Astrocyte of the spinal cord (primary cell): ENCODE measurements at regions not wholly inside any gene's neighbourhood (a gene's known extent, or its start where the extent isn't known, plus 50 kb on each side); places are given as distances from the start of the nearest gene placed in this dataset.

Experiments used
- DNase-seq: peaks from one replicate; pipeline ENCODE4 v3.0.0; 2011; ENCODE audit warnings: low read depth, low spot score
- H3K4me3 ChIP-seq: 2 replicates; pipeline ENCODE4 v1.5.1; 2011; ENCODE audit warnings: low read depth, mild to moderate bottlenecking, low read length, moderate library complexity
- in situ Hi-C: cut with HindIII; loops from 2 replicates; pipeline ENCODE4 v1.10.0; 2017; ENCODE audit warnings: low sequenced_read_pairs
- TF ChIP-seq, protein P1 (sequence below): IDR thresholded peaks from 2 replicates; pipeline ENCODE4 v1.5.1; 2012; ENCODE audit warnings: low read depth, mild to moderate bottlenecking, low read length, inconsistent platforms

GRCh38 chr17:71933306-71933705, 187.5 kb upstream of the SOX9 start:
- DNase-seq = no peak
- in situ Hi-C loops = no loop called here
- TF ChIP-seq, protein P1, sequence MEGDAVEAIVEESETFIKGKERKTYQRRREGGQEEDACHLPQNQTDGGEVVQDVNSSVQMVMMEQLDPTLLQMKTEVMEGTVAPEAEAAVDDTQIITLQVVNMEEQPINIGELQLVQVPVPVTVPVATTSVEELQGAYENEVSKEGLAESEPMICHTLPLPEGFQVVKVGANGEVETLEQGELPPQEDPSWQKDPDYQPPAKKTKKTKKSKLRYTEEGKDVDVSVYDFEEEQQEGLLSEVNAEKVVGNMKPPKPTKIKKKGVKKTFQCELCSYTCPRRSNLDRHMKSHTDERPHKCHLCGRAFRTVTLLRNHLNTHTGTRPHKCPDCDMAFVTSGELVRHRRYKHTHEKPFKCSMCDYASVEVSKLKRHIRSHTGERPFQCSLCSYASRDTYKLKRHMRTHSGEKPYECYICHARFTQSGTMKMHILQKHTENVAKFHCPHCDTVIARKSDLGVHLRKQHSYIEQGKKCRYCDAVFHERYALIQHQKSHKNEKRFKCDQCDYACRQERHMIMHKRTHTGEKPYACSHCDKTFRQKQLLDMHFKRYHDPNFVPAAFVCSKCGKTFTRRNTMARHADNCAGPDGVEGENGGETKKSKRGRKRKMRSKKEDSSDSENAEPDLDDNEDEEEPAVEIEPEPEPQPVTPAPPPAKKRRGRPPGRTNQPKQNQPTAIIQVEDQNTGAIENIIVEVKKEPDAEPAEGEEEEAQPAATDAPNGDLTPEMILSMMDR = no peak

DNA sequence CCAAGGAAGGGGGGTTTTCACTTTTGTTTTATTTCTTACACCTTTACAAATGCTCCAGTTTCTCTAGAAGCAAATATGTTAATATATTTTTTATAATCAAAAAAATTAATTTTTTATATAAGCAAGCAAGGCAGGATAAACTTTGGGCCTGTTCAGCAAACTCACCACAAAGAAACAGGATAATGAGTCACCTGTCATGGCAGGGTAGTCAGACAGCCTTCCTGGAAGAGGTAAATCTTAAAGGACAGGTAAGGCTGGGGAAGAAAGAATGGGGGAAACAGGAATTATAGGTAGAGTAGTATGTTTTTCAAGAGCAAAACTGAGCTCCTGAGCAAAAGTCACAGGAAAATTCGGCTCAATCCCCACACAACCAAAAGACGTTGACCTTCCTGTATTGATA, 186.3 kb upstream of the SOX9 start:
- in situ Hi-C loops = no loop called here
- TF ChIP-seq, protein P1 = no peak
- H3K4me3 ChIP-seq = no peak overlapping the region
- DNase-seq = no peak

More at GRCh38 chr17:71933306-71933705, 187.5 kb upstream of the SOX9 start:
- H3K4me3 ChIP-seq = no peak overlapping the region

GRCh38 chr17:71935341-71935740, 185.5 kb upstream of the SOX9 start:
- in situ Hi-C loops = no loop called here
- TF ChIP-seq, protein P1 = no peak
- DNase-seq = no peak
- no peak overlapping the region for H3K4me3 ChIP-seq

DNA sequence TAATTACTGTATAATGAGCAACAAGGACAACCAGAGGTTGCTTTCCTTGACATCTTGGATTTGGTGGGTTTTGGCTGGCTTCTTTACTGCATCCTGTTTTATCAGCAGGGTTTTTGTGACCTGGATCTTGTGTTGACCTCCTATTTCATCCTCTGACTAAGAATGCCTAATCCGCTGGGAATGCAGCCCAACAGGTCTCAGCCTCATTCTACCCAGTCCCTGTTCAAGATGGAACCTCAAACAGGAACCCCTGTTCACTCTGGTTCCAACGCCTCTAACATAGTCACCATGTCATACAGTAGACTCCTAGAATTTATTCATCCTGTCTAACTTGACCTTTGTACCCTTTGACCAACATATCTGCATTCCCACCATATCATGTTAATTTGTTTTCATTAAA, 183.8 kb upstream of the SOX9 start:
- TF ChIP-seq, protein P1 = no peak
- in situ Hi-C loops = no loop called here
- H3K4me3 ChIP-seq = no peak overlapping the region
- DNase-seq = no peak

DNA sequence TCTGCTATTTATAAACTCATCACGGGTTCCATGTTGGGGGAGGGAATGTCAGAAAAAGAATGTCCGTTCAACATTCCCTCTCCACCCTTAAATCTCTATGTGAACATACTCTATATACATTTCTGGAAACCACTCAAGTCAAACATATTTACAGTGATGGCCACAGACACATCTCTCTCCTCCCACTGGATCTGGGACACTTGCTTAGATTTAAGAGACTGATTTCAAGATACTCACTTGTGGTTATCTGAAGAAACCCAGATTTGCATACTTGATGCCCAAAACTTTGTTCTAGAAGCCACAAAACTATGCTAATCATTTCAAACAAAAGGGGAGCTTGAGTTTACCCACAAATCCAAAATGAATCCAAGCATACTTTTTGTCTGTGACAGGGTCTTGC, 182.9 kb upstream of the SOX9 start:
- no peak overlapping the region for H3K4me3 ChIP-seq
- TF ChIP-seq, protein P1 = no peak
- in situ Hi-C loops = no loop called here
- DNase-seq = no peak

- in situ Hi-C loops = no loop called here
- no peak overlapping the region for H3K4me3 ChIP-seq
- DNase-seq = no peak
- TF ChIP-seq, protein P1 = no peak
Observed at GRCh38 chr17:71938340-71939010, 182.3 kb upstream of the SOX9 start.

DNA sequence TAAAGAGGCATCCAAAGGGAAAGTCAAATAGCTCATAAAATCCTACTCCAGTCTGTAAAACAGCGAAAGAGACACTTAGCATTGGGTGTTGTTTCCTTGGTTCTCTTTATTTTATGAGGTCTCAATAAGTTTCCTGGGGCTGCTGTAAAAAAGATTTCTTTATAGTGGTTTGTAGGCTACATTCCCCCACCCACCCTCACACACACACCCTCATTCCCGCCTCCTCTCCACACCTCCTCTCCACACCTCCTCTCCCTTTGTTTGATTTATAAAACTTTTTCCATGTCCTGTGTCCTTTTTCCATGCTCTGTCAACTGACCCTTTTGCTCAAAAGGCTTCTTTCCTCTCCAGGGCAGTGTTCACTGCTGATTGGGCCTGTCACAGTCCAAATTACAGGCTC, 178.9 kb upstream of the SOX9 start:
- TF ChIP-seq, protein P1 = no peak

More for the DNA sequence above, 178.9 kb upstream of the SOX9 start:
- in situ Hi-C loops = no loop called here
- no peak for DNase-seq
- no peak overlapping the region for H3K4me3 ChIP-seq
